ENCODE measurements at regions not wholly inside any gene's neighbourhood (a gene's known extent, or its start where the extent isn't known, plus 50 kb on each side); places are given as distances from the start of the nearest gene placed in this dataset.
"Not testable (repeated sequence)": the region's sequence is repeated elsewhere in the genome, so short reads cannot be mapped to it uniquely, and the experiment has no call there.

GRCh38 chr14:81614302-81614701 lies 80.6 kb upstream of the SEL1L start:
- not testable (repeated sequence) for TF ChIP-seq POLR2AphosphoS5 (IDR thresholded peaks at IDR 0.05; ENCODE audit: borderline replicate concordance, low read depth, low read length); EZH2 (IDR thresholded peaks at IDR 0.05)
